ENCODE measurements at regions not wholly inside any gene's neighbourhood (a gene's known extent, or its start where the extent isn't known, plus 50 kb on each side); places are given as distances from the start of the nearest gene placed in this dataset.

GRCh38 chr10:65802391-65802790 lies 1123.4 kb upstream of the LRRTM3 start:
- no peak for DNase-seq

DNA sequence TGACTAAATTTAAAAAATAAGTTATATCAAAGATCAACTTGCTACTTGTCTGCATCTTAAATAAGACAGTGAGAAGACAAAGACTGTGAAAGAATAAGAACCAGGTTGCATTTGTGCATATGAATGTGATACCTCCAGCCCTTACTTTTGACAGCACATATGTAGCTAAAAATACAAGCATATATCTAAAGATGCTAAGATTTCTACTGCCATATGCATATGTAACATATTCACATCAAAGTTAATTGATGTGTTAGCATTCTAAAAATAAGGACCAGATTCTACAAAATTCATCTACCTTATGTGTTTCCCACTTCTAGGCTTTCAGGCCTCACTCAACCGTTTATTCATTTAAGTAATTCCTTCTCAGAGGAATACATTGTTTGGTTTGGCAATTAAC lies 1120.3 kb upstream of the LRRTM3 start:
- DNase-seq, result no peak

DNA sequence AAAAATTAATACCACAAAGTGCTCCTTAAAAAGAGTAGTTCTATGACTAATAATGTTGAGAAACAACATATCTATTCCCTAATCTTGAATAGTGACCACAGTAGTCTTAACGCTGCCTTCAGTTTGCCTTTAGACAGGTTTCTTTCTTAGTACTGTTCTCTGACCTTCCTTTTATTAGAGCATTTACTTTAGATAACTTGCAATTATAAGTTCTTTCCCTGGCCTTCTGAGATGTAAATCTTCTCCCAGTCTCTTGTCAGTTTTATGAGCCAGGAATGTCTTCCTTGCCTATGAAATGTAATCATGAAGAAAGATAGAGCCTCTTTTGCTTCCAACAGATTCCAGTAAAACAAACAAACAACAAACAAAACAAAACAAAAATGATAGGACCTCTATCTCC lies 1119.8 kb upstream of the LRRTM3 start:
- no peak for DNase-seq

GRCh38 chr10:65808687-65809333 lies 1117.0 kb upstream of the LRRTM3 start:
- no peak for DNase-seq

DNA sequence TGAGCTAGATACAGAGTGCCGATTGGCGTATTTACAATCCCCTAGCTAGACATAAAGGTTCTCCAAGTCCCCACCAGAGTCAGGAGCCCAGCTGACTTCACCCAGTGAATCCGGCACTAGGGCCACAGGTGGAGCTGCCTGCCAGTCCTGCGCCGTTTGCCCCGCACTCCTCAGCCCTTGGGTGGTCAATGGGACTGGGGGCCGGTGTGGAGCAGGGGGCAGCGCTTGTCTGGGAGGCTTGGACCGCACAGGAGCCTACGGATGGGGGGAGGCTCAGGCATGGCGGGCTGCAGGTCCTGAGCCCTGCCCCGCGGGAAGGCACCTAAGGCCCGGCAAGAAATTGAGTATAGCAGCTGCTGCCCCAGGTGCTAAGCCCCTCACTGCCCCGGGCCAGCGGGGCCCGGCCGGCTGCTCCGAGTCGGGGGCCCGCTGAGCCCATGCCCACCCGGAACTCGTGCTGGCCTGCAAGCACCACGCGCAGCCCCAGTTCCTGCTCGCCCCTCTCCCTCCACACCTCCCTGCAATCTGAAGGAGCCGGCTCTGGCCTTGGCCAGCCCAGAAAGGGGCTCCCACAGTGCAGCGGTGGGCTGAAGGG lies 1113.8 kb upstream of the LRRTM3 start:
- no peak for DNase-seq

DNA sequence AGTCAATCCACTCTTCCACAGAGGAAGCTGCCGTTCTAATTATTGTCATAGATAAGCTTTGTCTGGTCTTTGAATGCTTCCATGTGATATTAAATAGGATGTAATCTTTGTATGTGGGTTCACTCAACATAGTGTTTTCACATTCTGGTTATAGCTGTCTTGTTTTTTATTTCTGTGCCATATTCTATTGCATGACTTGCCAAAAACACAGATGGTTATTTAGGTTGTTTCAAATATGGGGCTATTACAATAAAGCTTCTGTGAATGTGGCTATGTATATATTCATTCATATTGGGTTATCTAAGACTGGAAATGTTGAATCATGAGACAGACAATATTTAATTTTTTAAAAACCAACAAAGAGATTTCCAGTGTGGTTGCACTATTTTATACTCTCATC lies 1109.3 kb upstream of the LRRTM3 start:
- no peak for DNase-seq

DNA sequence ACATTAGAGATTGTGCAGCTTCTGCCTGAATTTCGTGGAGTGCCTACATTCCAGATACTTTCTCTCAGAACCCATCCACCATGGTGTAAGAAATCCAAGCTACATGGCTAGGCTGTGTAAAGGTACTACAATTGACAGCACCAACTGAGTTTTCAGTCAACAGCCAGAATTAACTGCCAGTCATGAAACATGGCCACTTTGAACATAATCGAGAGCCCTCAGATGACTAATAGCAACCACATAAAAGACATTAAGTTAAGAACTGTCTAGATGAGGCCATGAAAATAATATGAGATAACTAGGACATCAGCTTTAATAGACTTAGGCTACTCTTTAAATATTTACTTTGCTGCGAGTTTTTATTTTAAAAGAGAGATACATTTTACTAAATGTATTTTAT lies 1106.8 kb upstream of the LRRTM3 start:
- no peak for DNase-seq

- no peak for DNase-seq
These were observed 1098.5 kb upstream of the LRRTM3 start for GRCh38 chr10:65827359-65827758.

DNA sequence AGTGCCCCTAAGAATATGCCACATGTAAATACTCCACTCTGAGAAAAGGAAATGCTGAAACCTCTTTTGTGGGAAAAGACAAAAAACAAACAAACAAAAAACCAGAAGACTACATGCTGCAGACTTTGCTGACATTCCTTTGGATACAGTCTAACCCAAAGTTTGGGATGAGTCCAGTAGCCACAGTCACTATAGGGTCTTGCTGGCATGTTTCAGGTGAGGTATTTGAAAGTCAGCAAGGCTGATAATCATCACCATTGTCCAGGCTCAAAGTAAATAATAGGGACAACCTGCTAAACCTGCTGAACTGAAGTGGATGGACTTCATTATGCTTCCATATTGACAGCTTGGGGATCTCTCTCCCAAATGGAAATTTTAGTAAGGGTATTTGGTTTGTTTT lies 1087.0 kb upstream of the LRRTM3 start:
- DNase-seq, result no peak

GRCh38 chr10:65843203-65843602 lies 1082.6 kb upstream of the LRRTM3 start:
- DNase-seq, result no peak

GRCh38 chr10:65845916-65846315 lies 1079.9 kb upstream of the LRRTM3 start:
- no peak for DNase-seq

DNA sequence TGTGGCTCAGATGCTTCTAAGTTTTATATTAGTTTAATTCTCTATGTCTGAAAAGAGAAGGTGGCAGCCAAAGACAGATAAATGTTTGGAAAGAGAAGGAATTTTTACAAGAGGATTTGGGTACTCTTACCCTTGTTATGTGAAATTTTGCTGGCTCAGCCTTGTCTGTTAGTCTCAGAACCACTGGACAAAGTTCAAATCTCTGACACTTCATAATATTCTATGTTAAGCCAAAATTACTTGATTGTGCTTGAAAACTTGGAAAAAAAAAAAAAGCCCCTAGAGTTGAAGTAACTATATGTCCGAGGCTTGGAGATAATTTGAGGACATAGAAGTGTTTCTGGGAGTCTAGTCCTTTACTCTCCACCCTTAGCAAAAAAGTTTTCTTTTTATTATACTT lies 1079.3 kb upstream of the LRRTM3 start:
- DNase-seq, result no peak

DNA sequence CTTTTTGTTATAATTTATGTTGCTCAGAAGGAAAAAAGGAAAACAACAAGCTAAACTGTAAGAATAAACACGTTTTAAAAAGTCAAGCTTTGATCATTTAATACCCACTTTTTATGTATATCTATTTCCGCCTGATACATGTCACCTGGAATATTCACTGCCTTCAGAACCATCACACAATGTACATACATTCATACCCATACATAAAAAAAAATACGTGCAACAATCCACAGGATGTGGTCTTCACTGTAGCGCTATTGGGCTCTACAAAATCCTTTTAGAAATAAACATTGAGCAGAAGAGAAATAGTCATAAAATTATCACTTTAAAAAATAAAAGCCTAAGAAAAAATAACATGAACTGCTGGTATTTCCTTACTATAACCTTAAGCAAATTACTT lies 1078.9 kb upstream of the LRRTM3 start:
- DNase-seq, result no peak

DNA sequence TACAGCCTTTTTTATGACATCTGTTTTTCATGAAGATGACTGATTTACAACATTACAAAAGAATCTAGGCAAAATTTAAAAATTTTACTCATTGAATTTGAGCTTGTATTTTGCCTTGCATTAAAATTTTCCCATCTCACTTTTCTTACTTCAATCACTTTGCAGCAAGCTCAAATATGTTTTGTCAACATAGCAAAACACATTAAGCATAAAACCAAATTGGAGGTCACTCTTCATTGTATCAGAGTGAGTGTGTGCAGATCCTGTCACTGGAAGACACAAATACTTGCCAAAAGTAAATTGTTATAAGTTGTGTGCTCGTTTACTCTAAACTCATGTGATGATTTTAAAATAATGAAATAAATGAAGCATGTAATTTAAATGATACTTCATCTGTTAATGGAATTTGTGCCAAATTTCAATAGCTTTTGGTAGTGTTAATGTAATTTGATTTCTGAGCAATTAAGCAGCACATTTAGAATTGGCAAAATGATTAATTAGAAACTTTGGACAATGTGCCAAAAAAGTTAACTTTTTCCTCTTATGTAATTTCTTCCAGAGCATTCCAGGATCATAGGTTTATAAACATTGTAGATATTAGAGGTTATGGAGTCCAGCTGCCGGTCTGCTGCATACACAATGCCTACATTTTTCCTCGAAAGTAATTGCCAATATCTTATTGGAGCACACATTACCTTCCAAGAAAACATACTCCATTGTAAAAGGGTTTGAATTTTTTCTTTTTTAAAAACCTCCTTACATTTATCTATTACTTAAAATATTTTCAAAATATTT lies 1078.2 kb upstream of the LRRTM3 start:
- DNase-seq, result no peak

DNA sequence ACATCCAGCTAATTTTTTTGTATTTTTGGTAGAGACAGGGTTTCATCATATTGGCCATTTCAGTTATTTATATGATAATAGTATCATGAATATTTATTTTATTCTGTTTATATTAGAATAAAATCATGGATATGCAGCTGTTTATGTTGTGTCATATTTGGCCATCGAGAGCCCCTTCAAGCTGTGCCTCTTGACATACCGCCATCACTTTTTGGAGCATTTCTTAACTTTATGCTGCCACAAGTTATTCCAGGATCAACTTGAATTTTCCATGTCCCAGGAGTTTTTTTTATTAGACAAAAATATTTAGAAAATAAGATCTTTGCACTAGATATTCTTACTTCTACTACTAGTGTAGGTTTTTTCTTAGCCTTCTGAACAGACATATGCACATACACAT lies 1067.0 kb upstream of the LRRTM3 start:
- no peak for DNase-seq

GRCh38 chr10:65861249-65861648 lies 1064.6 kb upstream of the LRRTM3 start:
- DNase-seq, result no peak

Data from right kidney (tissue), 1 donor.